HG03139 (cell line): ENCODE measurements at regions not wholly inside any gene's neighbourhood (a gene's known extent, or its start where the extent isn't known, plus 50 kb on each side); places are given as distances from the start of the nearest gene placed in this dataset.
"Not testable (repeated sequence)": the region's sequence is repeated elsewhere in the genome, so short reads cannot be mapped to it uniquely, and the experiment has no call there.

Source experiments
- ATAC-seq: cut with Tn5 transposase; IDR thresholded peaks from one replicate; pipeline ENCODE4 v1.9.1; 2021; ENCODE audit not compliant: unreplicated experiment

GRCh38 chr9:88287972-88288371 lies 100.3 kb upstream of the SPIN1 start:
- ATAC-seq: no peak

GRCh38 chr9:88280816-88281382 lies 107.3 kb upstream of the SPIN1 start:
- ATAC-seq: no peak

- ATAC-seq: no peak
These were observed 110.2 kb upstream of the SPIN1 start for GRCh38 chr9:88278036-88278435.

GRCh38 chr9:88274078-88274477 lies 114.2 kb upstream of the SPIN1 start:
- ATAC-seq: no peak

- ATAC-seq: no peak
These were observed 115.3 kb upstream of the SPIN1 start for GRCh38 chr9:88272986-88273385.

- ATAC-seq: no peak
These were observed 117.8 kb upstream of the SPIN1 start for GRCh38 chr9:88270413-88270812.

GRCh38 chr9:88268886-88269285 lies 119.4 kb upstream of the SPIN1 start:
- ATAC-seq: no peak

- no peak for ATAC-seq
These were observed 121.0 kb upstream of the SPIN1 start for GRCh38 chr9:88267283-88267682.

GRCh38 chr9:88266416-88266815 lies 121.8 kb upstream of the SPIN1 start:
- ATAC-seq: no peak

GRCh38 chr9:88259001-88259400 lies 120.7 kb upstream of the SPATA31C2 start:
- ATAC-seq: no peak

- ATAC-seq: no peak
These were observed 120.3 kb upstream of the SPATA31C2 start for GRCh38 chr9:88258601-88259000.

- ATAC-seq: no peak
These were observed 119.7 kb upstream of the SPATA31C2 start for GRCh38 chr9:88258024-88258423.

GRCh38 chr9:88256216-88256615 lies 117.9 kb upstream of the SPATA31C2 start:
- no peak for ATAC-seq

- ATAC-seq: not testable (repeated sequence)
These were observed 117.5 kb upstream of the SPATA31C2 start for GRCh38 chr9:88255806-88256205.

GRCh38 chr9:88251903-88252302 lies 113.6 kb upstream of the SPATA31C2 start:
- ATAC-seq: no peak

GRCh38 chr9:88243736-88244135 lies 105.5 kb upstream of the SPATA31C2 start:
- no peak for ATAC-seq

- no peak for ATAC-seq
These were observed 104.6 kb upstream of the SPATA31C2 start for GRCh38 chr9:88242879-88243278.

GRCh38 chr9:88237991-88238571 lies 99.8 kb upstream of the SPATA31C2 start:
- ATAC-seq: no peak

GRCh38 chr9:88237479-88237961 lies 99.2 kb upstream of the SPATA31C2 start:
- ATAC-seq: no peak

- no peak for ATAC-seq
These were observed 98.5 kb upstream of the SPATA31C2 start for GRCh38 chr9:88236511-88237478.

GRCh38 chr9:88235615-88236014 lies 97.3 kb upstream of the SPATA31C2 start:
- no peak for ATAC-seq

- no peak for ATAC-seq
These were observed 95.8 kb upstream of the SPATA31C2 start for GRCh38 chr9:88234114-88234513.
